ENCODE measurements at regions not wholly inside any gene's neighbourhood (a gene's known extent, or its start where the extent isn't known, plus 50 kb on each side); places are given as distances from the start of the nearest gene placed in this dataset.

DNA sequence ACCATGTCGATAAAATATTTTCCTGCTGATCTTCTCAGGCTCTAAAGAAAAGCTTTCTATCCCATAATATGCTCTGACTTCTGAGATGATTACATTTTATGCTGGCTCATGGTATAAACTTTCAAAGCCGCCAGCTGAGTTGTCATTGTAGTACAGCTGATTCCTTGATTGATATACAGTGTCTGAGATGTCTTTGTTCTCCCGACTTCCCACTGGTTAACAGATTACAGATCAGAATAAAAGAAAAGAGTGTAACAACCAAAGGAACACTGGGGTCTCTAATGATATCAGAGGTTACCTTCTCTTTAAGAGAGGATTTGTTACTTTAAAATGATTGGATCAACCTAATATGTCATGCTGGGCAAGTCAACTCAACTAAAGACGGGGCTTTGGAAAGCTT is 485.4 kb upstream of the LRRC7 start:
- TF ChIP-seq CTCF (IDR thresholded peaks at IDR 0.05) (no peak), NRF1 (IDR thresholded peaks at IDR 0.05; ENCODE audit: low read depth, low read length) (no peak), ELF1 (IDR thresholded peaks at IDR 0.05) (no peak)

Data from SK-N-SH (cell line).